GM21367 (cell line): ENCODE measurements at regions not wholly inside any gene's neighbourhood (a gene's known extent, or its start where the extent isn't known, plus 50 kb on each side); places are given as distances from the start of the nearest gene placed in this dataset.
"Not testable (repeated sequence)": the region's sequence is repeated elsewhere in the genome, so short reads cannot be mapped to it uniquely, and the experiment has no call there.

Experiments used
- ATAC-seq: cut with Tn5 transposase; IDR thresholded peaks from one replicate; pipeline ENCODE4 v1.9.1; 2021; ENCODE audit not compliant: unreplicated experiment

DNA sequence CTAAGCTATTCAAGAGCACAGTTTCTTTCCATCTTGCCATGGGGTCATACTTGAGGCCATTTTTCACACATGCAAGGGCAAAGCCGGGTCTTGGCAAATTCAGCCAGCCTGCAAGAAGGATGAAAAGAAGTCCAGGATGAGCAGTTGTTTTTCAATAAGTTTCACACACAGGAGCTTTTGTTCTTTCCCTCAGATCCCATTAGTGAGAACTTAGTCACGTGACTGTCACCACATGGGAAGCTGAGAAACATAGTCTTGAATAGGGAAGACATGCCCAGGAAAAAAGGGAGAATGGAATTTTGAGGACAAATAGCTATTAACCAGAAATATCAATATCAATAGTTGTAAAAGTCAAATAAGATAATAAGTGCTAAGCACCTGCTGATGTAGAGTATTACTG is 137.7 kb downstream of the AHR start:
- ATAC-seq: no peak

- no peak for ATAC-seq
These were observed 139.1 kb downstream of the AHR start for GRCh38 chr7:17437586-17437985.

DNA sequence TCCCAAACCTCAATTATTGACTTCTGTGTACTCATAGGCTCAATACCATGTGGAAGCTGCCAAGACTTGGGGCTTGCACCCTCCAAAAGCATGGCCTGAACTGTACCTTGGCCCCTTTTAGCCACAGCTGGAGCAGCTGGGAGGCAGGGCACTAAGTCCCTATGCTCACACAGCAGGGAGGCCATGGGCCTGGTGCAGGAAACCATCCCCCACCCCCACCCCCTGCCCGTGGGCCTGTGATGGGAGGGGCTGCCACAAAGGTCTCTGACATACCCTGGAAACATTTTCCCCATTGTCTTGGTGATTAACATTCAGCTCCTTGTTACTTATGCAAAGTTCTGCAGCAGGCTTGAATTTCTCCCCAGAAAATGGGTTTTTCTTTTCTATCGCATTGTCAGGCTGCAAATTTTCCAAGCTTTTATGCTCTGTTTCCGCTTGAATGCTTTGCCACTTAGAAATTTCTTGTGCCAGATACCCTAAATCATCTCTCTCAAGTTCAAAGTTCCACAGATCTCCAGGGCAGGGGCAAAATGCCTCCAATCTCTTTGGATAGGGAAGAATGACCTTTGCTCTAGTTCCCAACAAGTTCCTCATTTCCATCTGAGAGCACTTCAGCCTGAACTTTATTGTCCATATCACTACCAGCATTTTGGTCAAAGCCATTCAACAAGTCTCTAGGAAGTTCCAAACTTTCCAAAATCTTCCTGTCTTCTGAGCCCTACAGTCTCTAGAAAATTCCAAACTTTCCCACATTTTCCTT is 141.8 kb downstream of the AHR start:
- ATAC-seq: not testable (repeated sequence)

DNA sequence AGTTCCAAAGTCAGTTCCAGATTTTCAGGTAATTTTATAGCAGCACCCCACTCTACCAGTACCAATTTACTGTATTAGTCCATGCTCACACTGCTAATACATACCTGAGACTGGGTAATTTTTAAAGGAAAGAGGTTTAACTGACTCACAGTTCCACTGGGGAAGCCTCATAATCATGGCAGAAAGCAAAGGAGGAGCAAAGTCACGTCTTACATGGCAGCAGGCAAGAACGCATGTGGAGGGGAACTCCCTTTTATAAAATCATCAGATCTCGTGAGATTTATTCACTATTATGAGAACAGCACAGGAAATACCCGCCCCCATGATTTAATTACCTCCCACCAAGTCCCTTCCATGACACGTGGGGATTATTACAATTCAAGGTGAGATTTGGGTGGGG is 142.4 kb downstream of the AHR start:
- no peak for ATAC-seq

DNA sequence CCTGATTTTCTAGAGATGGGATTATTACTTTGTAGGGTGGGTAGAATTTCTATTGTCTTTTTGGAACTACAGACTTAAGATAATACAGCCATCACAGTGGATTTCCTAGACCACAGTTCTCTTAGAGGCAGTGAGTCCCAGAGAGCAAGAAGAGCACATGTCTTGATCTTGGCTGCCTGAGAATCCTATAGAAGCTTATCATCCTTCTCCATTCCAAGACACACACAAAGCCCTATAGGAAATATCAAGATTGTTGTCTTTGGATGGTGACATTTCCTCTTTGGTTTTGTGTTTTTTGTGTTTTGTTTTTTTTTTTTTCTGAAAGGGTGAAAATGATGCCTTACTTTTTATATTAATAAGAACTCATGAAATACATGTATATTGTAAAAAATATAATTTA is 143.1 kb downstream of the AHR start:
- no peak for ATAC-seq

- no peak for ATAC-seq
These were observed 145.7 kb downstream of the AHR start for GRCh38 chr7:17444151-17444550.

DNA sequence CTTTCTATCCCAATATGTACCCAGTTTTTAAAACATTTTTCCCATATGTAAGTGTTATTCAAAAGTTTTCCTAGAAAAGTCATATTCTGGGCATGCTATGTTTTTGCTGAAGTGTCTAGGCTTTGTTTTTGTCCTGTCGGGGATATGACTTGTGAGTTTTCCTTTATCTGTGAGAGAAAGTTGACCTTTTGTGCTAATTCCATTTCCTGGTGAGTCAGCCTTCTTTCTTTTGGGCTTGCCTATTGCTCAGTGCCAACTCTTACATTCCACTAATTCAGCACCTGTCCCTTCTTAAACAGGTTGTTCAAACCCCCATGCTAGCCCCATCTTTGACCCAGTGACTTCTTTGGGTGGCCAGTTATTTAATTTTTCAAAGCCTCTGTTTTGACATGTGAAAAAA is 146.2 kb downstream of the AHR start:
- ATAC-seq: no peak

DNA sequence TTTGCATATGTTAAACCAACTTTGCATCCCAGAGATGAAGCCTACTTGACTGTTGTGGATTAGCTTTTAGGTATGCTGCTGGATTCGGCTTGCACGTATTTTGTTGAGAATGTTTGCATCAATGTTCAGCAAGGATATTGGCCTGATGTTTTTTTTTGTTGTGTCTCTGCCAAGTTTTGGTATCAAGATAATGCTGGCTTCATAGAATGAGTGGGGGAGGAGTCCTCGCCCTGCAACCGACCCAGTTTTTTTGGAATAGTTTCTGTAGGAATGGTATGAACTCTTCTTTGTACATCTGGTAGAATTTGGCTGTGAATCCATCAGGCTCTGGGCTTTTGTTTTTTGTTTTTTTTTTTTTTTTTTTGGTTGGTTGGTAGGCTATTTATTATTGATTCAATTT is 147.9 kb downstream of the AHR start:
- no peak for ATAC-seq

DNA sequence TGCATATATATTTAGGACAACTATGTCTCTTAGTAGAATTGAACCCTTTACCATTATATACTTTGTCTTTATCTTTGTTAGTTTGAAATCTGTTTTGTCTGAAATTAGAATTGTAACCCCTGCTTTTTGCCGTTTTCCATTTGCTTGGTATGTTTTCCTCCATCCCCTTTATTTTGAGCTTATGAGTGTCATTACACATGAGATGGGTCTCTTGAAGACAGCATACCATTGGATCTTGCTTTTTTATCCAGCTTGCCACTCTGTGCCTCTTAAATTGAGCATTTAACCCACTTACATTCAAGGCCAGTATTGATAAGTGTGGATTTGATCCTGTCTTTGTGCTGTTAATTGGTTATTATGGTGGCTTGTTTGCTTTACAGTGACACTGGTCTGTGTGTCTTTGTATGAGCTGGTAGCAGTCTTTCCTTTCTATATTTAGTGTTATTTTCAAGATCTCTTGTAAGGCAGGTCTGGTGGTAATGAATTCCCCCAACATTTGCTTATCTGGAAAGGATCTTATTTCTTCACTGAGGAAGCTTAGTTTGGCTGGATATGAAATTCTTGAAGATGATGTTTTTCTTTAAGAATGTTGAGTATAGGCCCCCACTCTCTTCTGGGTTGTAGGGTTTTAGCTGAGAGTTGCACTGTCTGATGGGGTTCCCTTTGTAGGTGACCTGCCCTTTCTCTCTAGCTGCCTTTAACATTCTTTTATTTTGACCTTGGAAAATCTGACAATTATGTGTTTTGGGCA is 149.5 kb downstream of the AHR start:
- ATAC-seq: no peak

- no peak for ATAC-seq
These were observed 150.3 kb downstream of the AHR start for GRCh38 chr7:17448479-17449423.

DNA sequence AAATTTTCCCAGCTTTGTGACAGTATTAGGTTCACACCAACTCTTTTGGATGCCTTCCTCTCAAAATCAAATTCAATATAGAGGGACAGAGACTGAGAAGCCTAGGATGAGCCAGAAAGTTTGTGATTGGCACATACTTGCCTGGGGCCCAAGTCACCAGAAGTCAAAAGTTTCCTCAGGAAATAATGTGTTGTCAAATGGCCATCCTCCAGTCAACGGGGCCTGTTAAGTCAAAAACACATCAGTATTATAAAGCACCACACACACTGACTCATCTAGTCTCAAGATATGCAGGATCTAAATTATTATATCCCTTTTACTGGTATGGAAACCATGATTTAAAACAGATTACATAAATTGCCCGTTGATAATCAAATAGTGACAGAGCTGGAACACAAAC is 158.1 kb downstream of the AHR start:
- no peak for ATAC-seq

GRCh38 chr7:17460001-17460400 is 161.5 kb downstream of the AHR start:
- no peak for ATAC-seq

- no peak for ATAC-seq
These were observed 162.2 kb downstream of the AHR start for GRCh38 chr7:17460665-17461064.

- no peak for ATAC-seq
These were observed 163.7 kb downstream of the AHR start for GRCh38 chr7:17462131-17462631.

- ATAC-seq: no peak
These were observed 165.1 kb downstream of the AHR start for GRCh38 chr7:17463511-17464085.

GRCh38 chr7:17466216-17466615 is 167.8 kb downstream of the AHR start:
- ATAC-seq: no peak

- no peak for ATAC-seq
These were observed 169.0 kb downstream of the AHR start for GRCh38 chr7:17467386-17467945.

DNA sequence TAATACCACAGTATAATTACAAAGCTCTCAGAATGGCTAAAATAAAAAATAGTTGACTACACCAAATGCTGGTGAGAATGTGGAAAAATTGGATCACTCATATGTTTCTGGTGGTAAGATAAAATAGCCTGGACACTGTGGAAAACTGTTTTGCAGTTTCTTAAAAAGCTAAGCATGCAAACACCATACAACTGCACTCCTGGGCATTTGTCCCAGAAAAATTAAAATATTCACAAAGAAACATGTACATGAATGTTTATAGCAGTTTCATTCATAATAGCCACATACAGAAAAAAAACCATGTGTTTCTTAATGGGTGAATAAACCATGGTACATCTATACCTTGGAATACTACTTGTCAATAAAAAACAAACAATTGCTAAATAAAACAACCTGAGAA is 172.9 kb downstream of the AHR start:
- ATAC-seq: no peak

- ATAC-seq: no peak
These were observed 174.1 kb downstream of the AHR start for GRCh38 chr7:17472518-17472917.

DNA sequence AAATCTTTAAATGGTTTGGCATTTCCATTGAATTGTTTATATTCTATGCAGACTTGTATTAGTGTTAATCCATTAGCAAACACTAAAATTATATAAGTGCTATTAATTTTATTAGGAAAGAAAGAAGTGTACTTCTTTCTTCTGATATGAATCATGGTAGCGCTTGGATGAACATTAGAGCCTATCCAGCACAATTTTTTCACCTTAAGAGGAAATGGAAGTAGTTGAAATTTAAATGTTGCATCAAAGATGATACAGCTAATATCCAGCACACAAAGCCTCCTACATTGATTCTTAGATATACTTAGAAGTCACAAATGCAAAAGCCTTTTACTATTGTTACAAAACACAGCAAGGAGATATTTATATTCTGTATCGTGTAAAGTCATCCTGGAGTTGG is 174.5 kb downstream of the AHR start:
- no peak for ATAC-seq
